WTC11 (cell line): ENCODE measurements at regions not wholly inside any gene's neighbourhood (a gene's known extent, or its start where the extent isn't known, plus 50 kb on each side); places are given as distances from the start of the nearest gene placed in this dataset.

Source experiments
- ATAC-seq: fragments of 200-7000 bp; cut with Tn5 transposase; 2 replicates; pipeline ENCODE4 v1.10.0; 2021; ENCODE audit warnings: mild to moderate bottlenecking, moderate library complexity
- CTCF ChIA-PET: fragments of 300-600 bp; sonication (Branson Sonifier 250); formaldehyde crosslinking; loops from one replicate; lab custom pipeline; 2021; ENCODE audit warnings: antibody characterized with exemption; lab: Charles Lee
- POLR2A ChIA-PET: fragments of 350-600 bp; sonication (Branson Sonifier 250); formaldehyde crosslinking; loops from one replicate; lab custom pipeline; 2021; ENCODE audit warnings: antibody characterized with exemption; lab: Charles Lee
- DNase-seq: peaks from one replicate; pipeline ENCODE4 v3.0.0; 2021; ENCODE audit warnings: low spot score
- H3K27ac Mint-ChIP-seq: 2 replicates; pipeline ENCODE4 v1.8.0; 2021; ENCODE audit warnings: mixed read lengths
- H3K27me3 Mint-ChIP-seq: 2 replicates; pipeline ENCODE4 v1.8.0; 2021; ENCODE audit warnings: low read depth, mild to moderate bottlenecking, moderate library complexity, mixed read lengths
- H3K36me3 Mint-ChIP-seq: 2 replicates; pipeline ENCODE4 v1.8.0; 2021; ENCODE audit warnings: mixed read lengths
- H3K4me1 Mint-ChIP-seq: 2 replicates; pipeline ENCODE4 v1.8.0; 2022; ENCODE audit warnings: mixed read lengths
- H3K4me3 Mint-ChIP-seq: 2 replicates; pipeline ENCODE4 v1.8.0; 2021; ENCODE audit warnings: mild to moderate bottlenecking, moderate library complexity, mixed read lengths
- H3K9me3 Mint-ChIP-seq: 2 replicates; pipeline ENCODE4 v1.8.0; 2021; ENCODE audit warnings: mixed read lengths
- CREM ChIP-seq: sonication (generic); formaldehyde crosslinking; IDR thresholded peaks from 2 replicates; pipeline ENCODE4 v1.8.1; 2022; ENCODE audit warnings: mild to moderate bottlenecking, missing genetic modification reagents, moderate library complexity
- ERG ChIP-seq: fragments of 250-450 bp; sonication (Bioruptor Pico); IDR thresholded peaks from 2 replicates; pipeline ENCODE4 v1.8.0; 2021; ENCODE audit warnings: mild to moderate bottlenecking
- ESRRA ChIP-seq: sonication (generic); formaldehyde crosslinking; IDR thresholded peaks from 2 replicates; pipeline ENCODE4 v1.8.1; 2022; ENCODE audit warnings: mild to moderate bottlenecking, missing genetic modification reagents, borderline replicate concordance
- JAZF1 ChIP-seq: fragments of 250-450 bp; sonication (Bioruptor Pico); IDR thresholded peaks from 2 replicates; pipeline ENCODE4 v1.9.0; 2021; ENCODE audit warnings: moderate library complexity, mild to moderate bottlenecking, inconsistent platforms
- JUN ChIP-seq: sonication (generic); formaldehyde crosslinking; IDR thresholded peaks from 2 replicates; pipeline ENCODE4 v1.8.0; 2023; ENCODE audit warnings: mild to moderate bottlenecking, missing genetic modification reagents
- MYBL2 ChIP-seq: sonication (generic); formaldehyde crosslinking; IDR thresholded peaks from 2 replicates; pipeline ENCODE4 v1.8.1; 2023; ENCODE audit warnings: mild to moderate bottlenecking, moderate library complexity, missing genetic modification reagents
- SMAD4 ChIP-seq: sonication (generic); formaldehyde crosslinking; IDR thresholded peaks from 2 replicates; pipeline ENCODE4 v1.8.0; 2022; ENCODE audit warnings: mild to moderate bottlenecking, missing genetic modification reagents
- TEAD1 ChIP-seq: sonication (generic); formaldehyde crosslinking; IDR thresholded peaks from 2 replicates; pipeline ENCODE4 v1.8.0; 2022; ENCODE audit warnings: mild to moderate bottlenecking, missing genetic modification reagents
- USF2 ChIP-seq: sonication (generic); formaldehyde crosslinking; IDR thresholded peaks from 2 replicates; pipeline ENCODE4 v1.8.1; 2023; ENCODE audit warnings: mild to moderate bottlenecking, missing genetic modification reagents, moderate library complexity
- ZBTB21 ChIP-seq: sonication (generic); formaldehyde crosslinking; IDR thresholded peaks from 2 replicates; pipeline ENCODE4 v1.8.1; 2023; ENCODE audit warnings: mild to moderate bottlenecking, missing genetic modification reagents, borderline replicate concordance
- ZNF138 ChIP-seq: sonication (generic); formaldehyde crosslinking; conservative IDR thresholded peaks from 2 replicates; pipeline ENCODE4 v1.8.1; 2022; ENCODE audit warnings: mild to moderate bottlenecking, moderate library complexity, missing genetic modification reagents
- ZNF317 ChIP-seq: sonication (generic); formaldehyde crosslinking; IDR thresholded peaks from 2 replicates; pipeline ENCODE4 v1.8.1; 2023; ENCODE audit warnings: low read depth, mild to moderate bottlenecking, moderate library complexity, missing genetic modification reagents, borderline replicate concordance
- ZNF396 ChIP-seq: fragments of 250-450 bp; sonication (Bioruptor Pico); IDR thresholded peaks from 2 replicates; pipeline ENCODE4 v1.8.0; 2021; ENCODE audit warnings: mild to moderate bottlenecking, moderate library complexity, borderline replicate concordance
- ZNF671 ChIP-seq: fragments of 250-450 bp; sonication (Bioruptor Pico); IDR thresholded peaks from 2 replicates; pipeline ENCODE4 v1.8.0; 2021; ENCODE audit warnings: mild to moderate bottlenecking
- TF ChIP-seq, protein P1 (sequence below): sonication (generic); formaldehyde crosslinking; IDR thresholded peaks from 2 replicates; pipeline ENCODE4 v1.8.0; 2022; ENCODE audit warnings: mild to moderate bottlenecking, missing genetic modification reagents
- TF ChIP-seq, protein P2 (sequence below): sonication (generic); formaldehyde crosslinking; IDR thresholded peaks from 2 replicates; pipeline ENCODE4 v1.8.1; 2022; ENCODE audit warnings: missing genetic modification reagents, borderline replicate concordance

- ChIA-PET POLR2A (no interaction called here), CTCF (interaction anchor here (0.7 to 1.5 kb wide), 2 partner anchors 18 to 142 kb away, joined by 4 read pairs; no protein-coding TSS in a partner anchor)
- no peaks in the 10 kb centered on the region for H3K9me3 Mint-ChIP-seq
- ATAC-seq = no peak
- TF ChIP-seq, protein P1, sequence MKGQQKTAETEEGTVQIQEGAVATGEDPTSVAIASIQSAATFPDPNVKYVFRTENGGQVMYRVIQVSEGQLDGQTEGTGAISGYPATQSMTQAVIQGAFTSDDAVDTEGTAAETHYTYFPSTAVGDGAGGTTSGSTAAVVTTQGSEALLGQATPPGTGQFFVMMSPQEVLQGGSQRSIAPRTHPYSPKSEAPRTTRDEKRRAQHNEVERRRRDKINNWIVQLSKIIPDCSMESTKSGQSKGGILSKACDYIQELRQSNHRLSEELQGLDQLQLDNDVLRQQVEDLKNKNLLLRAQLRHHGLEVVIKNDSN = no peak
- TF ChIP-seq SMAD4 (CRISPR knock-in tag) (no peak), ZBTB21 (CRISPR knock-in tag) (no peak), TEAD1 (CRISPR knock-in tag) (no peak), ZNF317 (CRISPR knock-in tag) (no peak), JUN (CRISPR knock-in tag) (no peak), ERG (no peak), MYBL2 (CRISPR knock-in tag) (no peak)
- TF ChIP-seq, protein P2, sequence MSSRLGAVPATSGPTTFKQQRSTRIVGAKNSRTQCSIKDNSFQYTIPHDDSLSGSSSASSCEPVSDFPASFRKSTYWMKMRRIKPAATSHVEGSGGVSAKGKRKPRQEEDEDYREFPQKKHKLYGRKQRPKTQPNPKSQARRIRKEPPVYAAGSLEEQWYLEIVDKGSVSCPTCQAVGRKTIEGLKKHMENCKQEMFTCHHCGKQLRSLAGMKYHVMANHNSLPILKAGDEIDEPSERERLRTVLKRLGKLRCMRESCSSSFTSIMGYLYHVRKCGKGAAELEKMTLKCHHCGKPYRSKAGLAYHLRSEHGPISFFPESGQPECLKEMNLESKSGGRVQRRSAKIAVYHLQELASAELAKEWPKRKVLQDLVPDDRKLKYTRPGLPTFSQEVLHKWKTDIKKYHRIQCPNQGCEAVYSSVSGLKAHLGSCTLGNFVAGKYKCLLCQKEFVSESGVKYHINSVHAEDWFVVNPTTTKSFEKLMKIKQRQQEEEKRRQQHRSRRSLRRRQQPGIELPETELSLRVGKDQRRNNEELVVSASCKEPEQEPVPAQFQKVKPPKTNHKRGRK (CRISPR knock-in tag) = no peak
- H3K4me3 Mint-ChIP-seq = no peak overlapping the region
- no peaks in the 10 kb centered on the region for H3K27me3 Mint-ChIP-seq
- no peaks in the 10 kb centered on the region for H3K36me3 Mint-ChIP-seq
- H3K27ac Mint-ChIP-seq = no peak overlapping the region
- DNase-seq = no peak
- no peaks in the 10 kb centered on the region for H3K4me1 Mint-ChIP-seq
Measured at GRCh38 chr7:55273186-55273980, 91.8 kb upstream of the LANCL2 start.

GRCh38 chr7:55274156-55274555 lies 91.0 kb upstream of the LANCL2 start:
- H3K27me3 Mint-ChIP-seq = no peaks in the 10 kb centered on the region
- no peaks in the 10 kb centered on the region for H3K4me1 Mint-ChIP-seq
- TF ChIP-seq ESRRA (CRISPR knock-in tag) (no peak), USF2 (CRISPR knock-in tag) (no peak), SMAD4 (CRISPR knock-in tag) (no peak), ZNF396 (CRISPR knock-in tag) (no peak), ZNF138 (no peak), JAZF1 (CRISPR knock-in tag) (no peak), CREM (CRISPR knock-in tag) (no peak), ZNF671 (CRISPR knock-in tag) (no peak)
- TF ChIP-seq, protein P1 = no peak
- TF ChIP-seq, all 79 proteins: peak for 0
- CTCF ChIA-PET = interaction anchor here (1.5 kb wide), 1 partner anchor 141 kb away, joined by 4 read pairs; no protein-coding TSS in a partner anchor
- Mint-ChIP-seq H3K4me3 (no peak overlapping the region), H3K36me3 (no peaks in the 10 kb centered on the region), H3K9me3 (no peaks in the 10 kb centered on the region), H3K27ac (no peak overlapping the region)
- ATAC-seq (no peak), DNase-seq (no peak)
- POLR2A ChIA-PET = no interaction called here
